K562 (cell line): ENCODE measurements at regions not wholly inside any gene's neighbourhood (a gene's known extent, or its start where the extent isn't known, plus 50 kb on each side); places are given as distances from the start of the nearest gene placed in this dataset.

Experiments used
- SRSF9 ChIP-seq: fragments of 200-400 bp; formaldehyde crosslinking; IDR thresholded peaks from 2 replicates; pipeline ENCODE4 v1.6.1; 2017; ENCODE audit warnings: low read depth, low read length, borderline replicate concordance
- TF ChIP-seq, protein P1 (sequence below), 2 experiments: fragments of 200-800 bp in 1 of 2; sonication (Bioruptor generic) in 1 of 2; sonication (generic) in 1 of 2; formaldehyde crosslinking in 1 of 2; IDR thresholded peaks in 1 of 2; conservative IDR thresholded peaks in 1 of 2; 2 replicates each; pipeline versions ENCODE4 v1.5.0 to v1.6.1; 2016 to 2020; ENCODE audit warnings: missing compliant biosample characterization in 1 of 2, missing genetic modification characterization in 1 of 2, missing genetic modification reagents in 1 of 2

GRCh38 chr3:194989241-194989640 is 281.7 kb downstream of the XXYLT1 start:
- no peak for TF ChIP-seq SRSF9
- TF ChIP-seq, protein P1, sequence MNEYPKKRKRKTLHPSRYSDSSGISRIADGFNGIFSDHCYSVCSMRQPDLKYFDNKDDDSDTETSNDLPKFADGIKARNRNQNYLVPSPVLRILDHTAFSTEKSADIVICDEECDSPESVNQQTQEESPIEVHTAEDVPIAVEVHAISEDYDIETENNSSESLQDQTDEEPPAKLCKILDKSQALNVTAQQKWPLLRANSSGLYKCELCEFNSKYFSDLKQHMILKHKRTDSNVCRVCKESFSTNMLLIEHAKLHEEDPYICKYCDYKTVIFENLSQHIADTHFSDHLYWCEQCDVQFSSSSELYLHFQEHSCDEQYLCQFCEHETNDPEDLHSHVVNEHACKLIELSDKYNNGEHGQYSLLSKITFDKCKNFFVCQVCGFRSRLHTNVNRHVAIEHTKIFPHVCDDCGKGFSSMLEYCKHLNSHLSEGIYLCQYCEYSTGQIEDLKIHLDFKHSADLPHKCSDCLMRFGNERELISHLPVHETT (CRISPR knock-in tag; conservative IDR thresholded peaks at IDR 0.05 in 1 of 2, IDR thresholded peaks at IDR 0.05 in 1 of 2): no peak
